CD4-positive, alpha-beta T cell treated with Interferon gamma for 1 hour (primary cell): ENCODE measurements at regions not wholly inside any gene's neighbourhood (a gene's known extent, or its start where the extent isn't known, plus 50 kb on each side); places are given as distances from the start of the nearest gene placed in this dataset.
"Not testable (repeated sequence)": the region's sequence is repeated elsewhere in the genome, so short reads cannot be mapped to it uniquely, and the experiment has no call there.

Experiments
- DNase-seq: peaks from one replicate; pipeline ENCODE4 v3.0.0-alpha.2; 2020

DNA sequence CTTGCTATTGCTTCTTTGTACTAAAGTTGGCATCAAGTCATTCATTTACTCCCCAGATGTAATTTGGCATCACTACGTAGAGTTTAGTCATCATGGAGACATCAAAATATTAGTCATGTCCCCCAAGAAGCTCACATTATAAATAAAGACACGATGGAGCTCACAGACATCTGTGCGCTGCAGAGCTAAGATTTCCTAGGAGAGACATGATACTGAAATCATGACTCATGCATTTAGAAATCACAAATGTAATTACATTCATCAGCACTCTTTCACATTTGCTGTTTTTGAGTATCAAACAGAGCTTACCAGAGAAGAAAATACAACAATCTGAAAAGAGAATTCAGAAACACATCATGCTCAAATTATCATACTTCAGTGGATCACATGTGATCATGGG, 169.8 kb downstream of the LRIG3 start:
- DNase-seq = no peak

DNA sequence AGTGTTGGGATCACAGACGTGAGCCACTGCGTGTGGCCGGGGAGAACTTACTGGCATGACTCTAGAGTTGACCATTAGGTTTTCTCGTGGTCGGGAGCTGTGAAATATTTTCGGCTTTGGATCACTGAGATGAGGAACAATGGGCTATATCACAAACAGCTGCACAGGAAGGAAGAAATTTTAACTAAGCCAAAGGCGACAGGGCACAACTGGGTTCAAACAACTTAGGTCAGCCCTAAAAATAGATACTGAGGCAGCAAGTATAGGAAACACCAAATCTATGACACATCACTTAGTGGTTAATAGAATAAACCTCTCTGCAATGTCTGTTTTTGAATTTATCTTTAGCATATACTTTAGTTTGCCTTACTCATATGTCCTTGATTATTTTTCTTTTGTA, 162.9 kb downstream of the LRIG3 start:
- no peak for DNase-seq

DNA sequence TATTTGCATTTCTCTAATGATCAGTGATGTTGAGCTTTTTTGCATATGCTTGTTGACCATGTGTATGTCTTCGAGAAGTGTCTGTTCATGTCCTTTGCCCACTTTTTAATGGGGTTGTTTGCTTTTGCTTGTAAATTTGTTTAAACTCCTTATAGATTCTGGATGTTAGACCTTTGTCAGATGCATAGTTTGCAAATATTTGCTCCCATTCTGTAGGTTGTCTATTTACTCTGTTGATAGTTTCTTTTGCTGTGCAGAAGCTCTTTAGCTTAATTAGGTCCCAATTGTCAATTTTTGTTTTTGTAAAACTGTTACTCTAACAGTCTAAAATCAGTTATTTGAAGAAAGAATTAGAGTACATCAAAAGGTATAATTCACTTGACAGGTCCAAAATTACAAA, 160.6 kb downstream of the LRIG3 start:
- DNase-seq = not testable (repeated sequence)

DNA sequence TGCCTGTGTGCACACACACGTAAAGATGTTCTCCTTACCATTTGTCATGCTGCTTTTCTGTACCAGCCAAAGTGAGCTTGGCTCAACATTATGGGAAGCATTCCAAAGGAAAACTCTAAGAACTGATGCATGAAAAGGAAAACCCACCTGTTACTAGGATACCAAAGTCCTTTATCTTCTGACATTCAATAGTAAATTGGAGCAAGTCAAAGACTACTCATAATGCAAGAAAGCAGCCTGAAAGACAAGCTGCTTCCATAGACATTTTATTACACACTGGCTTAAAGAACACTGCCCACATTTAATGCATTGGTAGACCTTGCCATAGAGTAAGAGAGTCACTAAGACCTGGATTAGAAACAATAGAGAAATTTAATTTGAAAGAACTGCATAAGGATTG, 159.0 kb downstream of the LRIG3 start:
- DNase-seq = no peak

DNA sequence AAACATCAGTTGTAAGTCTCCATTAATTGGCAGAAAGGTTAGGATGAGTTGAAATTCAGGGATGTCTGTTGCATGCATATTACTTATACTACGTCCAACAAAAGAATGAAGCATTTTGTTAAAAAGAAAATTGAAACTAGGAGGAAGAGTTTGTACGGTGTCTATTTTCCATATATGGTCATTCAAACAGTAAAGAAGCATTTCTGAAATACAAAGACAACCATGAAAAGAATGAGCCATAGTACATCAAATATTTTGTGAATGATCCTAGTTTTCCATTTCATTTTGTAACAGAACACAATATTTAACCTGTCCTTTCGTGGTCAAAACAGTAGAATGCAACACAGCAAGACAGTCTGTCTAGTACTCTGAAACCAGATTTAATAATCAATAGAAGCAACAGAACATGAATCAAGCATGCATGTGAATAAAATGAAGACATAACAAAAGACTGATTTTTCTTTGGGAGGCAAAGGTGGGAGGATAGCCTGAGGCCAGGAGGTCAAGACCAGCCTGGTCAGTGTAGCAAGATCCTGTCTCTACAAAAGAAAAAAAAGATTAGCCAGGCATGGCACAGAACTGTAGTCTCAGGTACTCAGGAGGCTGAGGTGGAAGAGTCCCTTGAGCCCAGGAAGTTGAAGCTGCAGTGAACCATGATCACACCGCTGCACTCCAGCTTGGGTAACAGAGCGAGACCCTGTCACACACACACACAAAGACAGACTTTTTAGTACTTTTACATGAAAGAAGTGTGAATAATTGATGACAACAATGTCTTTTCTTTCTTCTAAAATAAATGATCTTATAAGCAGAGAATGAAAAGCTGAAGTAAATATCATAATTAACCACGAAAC, 156.0 kb downstream of the LRIG3 start:
- DNase-seq = no peak

- no peak for DNase-seq
Measured at GRCh38 chr12:58765076-58765475, 155.2 kb downstream of the LRIG3 start.

GRCh38 chr12:58765653-58766512, 154.4 kb downstream of the LRIG3 start:
- DNase-seq = no peak

- no peak for DNase-seq
Measured at GRCh38 chr12:58766513-58766870, 153.8 kb downstream of the LRIG3 start.

- no peak for DNase-seq
Measured at GRCh38 chr12:58767496-58767895, 152.8 kb downstream of the LRIG3 start.

GRCh38 chr12:58773986-58774385, 146.3 kb downstream of the LRIG3 start:
- no peak for DNase-seq

GRCh38 chr12:58774731-58775130, 145.6 kb downstream of the LRIG3 start:
- no peak for DNase-seq

DNA sequence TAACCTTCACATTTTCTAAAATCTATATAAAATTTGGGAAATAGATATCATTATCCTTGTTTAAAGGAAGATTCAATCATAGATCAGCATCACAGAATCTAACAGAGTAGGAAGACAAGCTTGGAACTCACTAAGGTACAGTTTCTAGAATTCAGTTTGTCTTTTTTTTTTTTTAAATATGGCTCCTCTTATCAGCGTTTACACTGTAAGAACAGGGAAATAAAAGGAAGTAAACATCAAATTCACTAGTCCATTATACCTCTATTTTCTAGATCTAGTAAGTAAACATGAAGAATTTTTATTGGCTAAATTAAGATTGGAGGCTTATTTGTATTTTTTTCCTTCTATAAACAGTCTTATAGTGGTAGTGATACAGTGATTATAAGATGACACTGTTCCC, 144.9 kb downstream of the LRIG3 start:
- DNase-seq = no peak

- DNase-seq = no peak
Measured at GRCh38 chr12:58776144-58776543, 144.2 kb downstream of the LRIG3 start.

DNA sequence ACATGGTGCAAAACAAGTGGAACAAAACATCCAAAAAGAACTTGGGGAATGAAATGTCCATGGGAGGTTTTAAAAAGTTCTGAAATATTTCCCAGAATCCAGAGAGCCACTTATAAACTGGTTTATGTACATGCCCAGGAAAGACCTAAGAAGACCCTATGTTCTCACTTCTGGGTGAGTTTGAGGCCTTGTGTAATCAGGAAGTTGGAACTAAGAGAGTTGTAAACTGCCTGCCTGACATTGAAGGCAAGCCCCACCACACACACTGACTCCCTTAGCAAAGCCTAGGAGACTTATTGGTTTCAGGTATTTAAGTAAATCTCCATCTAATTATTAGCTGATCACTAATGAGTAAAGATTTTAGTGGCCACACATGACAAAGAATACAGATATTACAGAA, 142.5 kb downstream of the LRIG3 start:
- DNase-seq = no peak

DNA sequence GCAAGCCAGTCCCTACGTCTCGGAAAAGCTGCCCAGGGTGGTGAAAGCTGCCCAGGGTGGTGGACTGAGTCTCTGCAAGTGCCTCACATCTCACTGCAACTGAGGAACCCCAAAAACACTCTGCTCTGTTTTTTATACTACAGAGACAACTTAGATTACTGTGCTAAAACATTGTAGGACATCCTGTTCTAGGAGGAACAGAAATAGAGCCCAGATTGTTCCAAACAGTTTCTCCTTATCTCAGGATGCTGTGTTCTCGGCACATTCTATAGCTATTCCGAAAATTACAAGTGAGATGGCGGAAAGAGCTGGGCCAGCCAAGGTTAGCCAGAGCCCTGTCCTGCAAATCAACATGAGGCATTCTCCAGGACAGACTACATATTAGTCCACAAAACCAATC, 138.7 kb downstream of the LRIG3 start:
- no peak for DNase-seq

GRCh38 chr12:58787021-58787760, 133.1 kb downstream of the LRIG3 start:
- no peak for DNase-seq

GRCh38 chr12:58794859-58795258, 125.4 kb downstream of the LRIG3 start:
- no peak for DNase-seq

GRCh38 chr12:58795825-58796224, 124.5 kb downstream of the LRIG3 start:
- DNase-seq = no peak

- no peak for DNase-seq
Measured at GRCh38 chr12:58801986-58802385, 118.3 kb downstream of the LRIG3 start.

GRCh38 chr12:58803908-58804307, 116.4 kb downstream of the LRIG3 start:
- DNase-seq = no peak

GRCh38 chr12:58804749-58805148, 115.6 kb downstream of the LRIG3 start:
- DNase-seq = no peak

- DNase-seq = no peak
Measured at GRCh38 chr12:58809064-58809607, 111.2 kb downstream of the LRIG3 start.

DNA sequence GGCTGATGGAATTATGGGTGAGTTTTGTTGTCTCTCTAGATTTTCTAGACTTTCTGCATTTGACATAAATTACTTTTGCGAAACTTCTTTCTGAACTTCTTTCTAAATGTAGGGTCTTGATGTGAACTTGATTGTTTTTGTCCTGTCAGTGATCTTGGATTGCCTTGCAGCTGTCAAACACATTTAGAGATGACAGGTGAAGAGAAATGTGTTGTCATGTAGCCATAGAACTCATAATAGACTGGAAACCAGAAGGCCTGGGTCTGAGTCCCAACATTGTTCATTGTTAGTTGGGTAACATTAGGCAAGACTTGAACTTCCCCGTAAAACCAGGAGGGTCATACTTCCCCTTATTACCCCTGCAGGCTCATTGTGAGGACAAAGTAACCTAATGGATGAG, 109.0 kb downstream of the LRIG3 start:
- no peak for DNase-seq
